LNCAP (cell line): ENCODE measurements at regions not wholly inside any gene's neighbourhood (a gene's known extent, or its start where the extent isn't known, plus 50 kb on each side); places are given as distances from the start of the nearest gene placed in this dataset.

Source experiments
- CTCF ChIP-seq: fragments of 450-650 bp; IDR thresholded peaks from 2 replicates; pipeline ENCODE4 v1.5.1; 2017; ENCODE audit warnings: mild to moderate bottlenecking

- TF ChIP-seq CTCF, result peak; percentile 79
Measured at GRCh38 chr5:113678924-113679575, 165.6 kb downstream of the YTHDC2 start.

- TF ChIP-seq CTCF, result no peak
Measured at GRCh38 chr5:113680534-113680933, 167.0 kb downstream of the YTHDC2 start.

- TF ChIP-seq CTCF, result peak; percentile 56; the same call in 1 of the 2 replicates
Measured at GRCh38 chr5:113682497-113683136, 169.1 kb downstream of the YTHDC2 start.

GRCh38 chr5:113683211-113683610, 169.7 kb downstream of the YTHDC2 start:
- no peak for TF ChIP-seq CTCF

- TF ChIP-seq CTCF, result no peak
Measured at GRCh38 chr5:113686599-113686998, 173.1 kb downstream of the YTHDC2 start.

- TF ChIP-seq CTCF, result no peak
Measured at GRCh38 chr5:113689647-113690046, 176.2 kb downstream of the YTHDC2 start.

- no peak for TF ChIP-seq CTCF
Measured at GRCh38 chr5:113692466-113692865, 179.0 kb downstream of the YTHDC2 start.
